ENCODE measurements at regions not wholly inside any gene's neighbourhood (a gene's known extent, or its start where the extent isn't known, plus 50 kb on each side); places are given as distances from the start of the nearest gene placed in this dataset.

- no peak for TF ChIP-seq CTCF (IDR thresholded peaks at IDR 0.05; ENCODE audit: low read length)
- TF ChIP-seq EZH2 (optimal IDR thresholded peaks at IDR 0.05; ENCODE audit: low read depth, low read length): no peak
- TF ChIP-seq EZH2phosphoT487 (IDR thresholded peaks at IDR 0.05; ENCODE audit: low read length): no peak
These were observed 316.6 kb downstream of the TLE1 start for GRCh38 chr9:81372628-81373191.
